ENCODE measurements at regions not wholly inside any gene's neighbourhood (a gene's known extent, or its start where the extent isn't known, plus 50 kb on each side); places are given as distances from the start of the nearest gene placed in this dataset.
A peak's percentile ranks its signal among the peaks of the same experiment; 100 is the strongest.

GRCh38 chr15:62591842-62592838 lies 427.1 kb upstream of the C2CD4B start (continued):
- TF ChIP-seq REST (IDR thresholded peaks at IDR 0.05): no peak
- TF ChIP-seq RXRA (IDR thresholded peaks at IDR 0.05): peak; percentile 18 to 51

DNA sequence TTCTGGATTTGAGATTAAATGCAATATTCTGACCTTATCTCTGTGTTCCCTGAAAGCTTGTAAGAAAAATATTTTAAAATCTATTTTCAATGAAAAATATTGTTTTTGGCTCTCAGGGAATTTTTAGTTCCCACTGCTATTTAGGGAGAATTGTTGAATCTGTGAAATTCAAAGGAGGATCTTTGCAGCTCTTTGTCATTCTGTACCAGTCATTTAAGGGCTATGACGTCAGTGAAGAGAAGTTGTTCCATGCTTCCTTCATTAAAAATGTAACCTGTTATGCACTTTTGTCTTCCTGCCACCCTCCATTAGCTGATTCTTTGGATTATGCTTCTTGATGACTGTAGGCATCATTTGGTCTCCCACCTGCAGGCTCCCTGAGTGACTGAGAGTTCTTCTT lies 427.8 kb upstream of the C2CD4B start:
- Histone ChIP-seq H3K36me3 (ENCODE audit: control insufficient read depth in 4 of 4, insufficient read depth in 3 of 4, low read depth in 1 of 4, low read length in 3 of 4) (no peaks in the 10 kb centered on the region), H3K9ac (ENCODE audit: low read depth in 1 of 2, low read length in 2 of 2) (no peak overlapping the region), H3K27ac (ENCODE audit: low read depth in 1 of 2, low read length in 2 of 2) (no peak overlapping the region), H3K27me3 (ENCODE audit: control insufficient read depth in 4 of 4, insufficient read depth in 4 of 4, low read length in 3 of 4) (peaks cover 0 to 3% (median 0%) of the 10 kb centered on the region in 4 donors), H3K4me3 (ENCODE audit: low read depth in 1 of 3, low read length in 3 of 3) (no peak overlapping the region), H3K4me1 (ENCODE audit: control insufficient read depth in 4 of 4, insufficient read depth in 4 of 4, low read length in 3 of 4) (peaks cover 2 to 17% (median 12%) of the 10 kb centered on the region in 4 donors), H3K9me3 (ENCODE audit: control insufficient read depth in 4 of 4, low read length in 3 of 4) (no peaks in the 10 kb centered on the region)
- 47% methylated on average over 1 of the region's 1 CpG for WGBS
- DNase-seq (ENCODE audit: low spot score): no peak
- TF ChIP-seq SP1 (IDR thresholded peaks at IDR 0.05) (no peak), CTCF (IDR thresholded peaks at IDR 0.05; ENCODE audit: low read depth, low read length, missing input control) (no peak), RAD21 (IDR thresholded peaks at IDR 0.05) (no peak), RXRA (IDR thresholded peaks at IDR 0.05) (no peak), YY1 (IDR thresholded peaks at IDR 0.05) (no peak), TAF1 (conservative IDR thresholded peaks at IDR 0.05) (no peak), NR2F2 (IDR thresholded peaks at IDR 0.05) (no peak), GABPA (IDR thresholded peaks at IDR 0.05 in 1 of 2, conservative IDR thresholded peaks at IDR 0.05 in 1 of 2) (no peak), HNF4G (IDR thresholded peaks at IDR 0.05) (no peak), JUND (IDR thresholded peaks at IDR 0.05) (no peak), REST (IDR thresholded peaks at IDR 0.05) (no peak), HNF4A (conservative IDR thresholded peaks at IDR 0.05) (no peak), MAX (IDR thresholded peaks at IDR 0.05) (no peak)
- TF ChIP-seq, protein P1, sequence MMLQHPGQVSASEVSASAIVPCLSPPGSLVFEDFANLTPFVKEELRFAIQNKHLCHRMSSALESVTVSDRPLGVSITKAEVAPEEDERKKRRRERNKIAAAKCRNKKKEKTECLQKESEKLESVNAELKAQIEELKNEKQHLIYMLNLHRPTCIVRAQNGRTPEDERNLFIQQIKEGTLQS (IDR thresholded peaks at IDR 0.05): no peak

Measured in liver (tissue), 8 donors.